HG02885 (cell line): ENCODE measurements at regions not wholly inside any gene's neighbourhood (a gene's known extent, or its start where the extent isn't known, plus 50 kb on each side); places are given as distances from the start of the nearest gene placed in this dataset.

Source experiments
- ATAC-seq: cut with Tn5 transposase; IDR thresholded peaks from one replicate; pipeline ENCODE4 v1.9.1; 2021; ENCODE audit warnings: mild to moderate bottlenecking; ENCODE audit not compliant: unreplicated experiment, poor library complexity

DNA sequence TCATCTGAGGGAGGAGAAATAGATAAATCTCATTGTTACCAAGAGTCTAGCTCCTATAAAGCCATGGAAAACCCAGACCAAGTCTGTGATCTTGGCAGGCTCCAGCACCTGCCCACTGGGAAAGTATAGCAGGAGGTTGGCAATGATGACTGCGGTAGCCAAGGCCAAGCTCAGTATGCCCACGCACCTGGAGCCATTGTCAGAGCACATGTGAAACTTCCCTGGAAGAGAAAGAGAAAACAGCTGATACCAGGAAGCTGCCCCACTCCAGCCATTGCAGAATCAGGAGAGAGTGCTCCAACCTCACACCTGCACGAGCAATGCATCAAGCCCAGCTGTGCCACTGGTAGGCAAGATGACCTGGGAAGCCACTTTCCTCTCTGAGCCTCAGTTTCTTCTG lies 62.2 kb upstream of the HEPHL1 start:
- ATAC-seq: no peak

DNA sequence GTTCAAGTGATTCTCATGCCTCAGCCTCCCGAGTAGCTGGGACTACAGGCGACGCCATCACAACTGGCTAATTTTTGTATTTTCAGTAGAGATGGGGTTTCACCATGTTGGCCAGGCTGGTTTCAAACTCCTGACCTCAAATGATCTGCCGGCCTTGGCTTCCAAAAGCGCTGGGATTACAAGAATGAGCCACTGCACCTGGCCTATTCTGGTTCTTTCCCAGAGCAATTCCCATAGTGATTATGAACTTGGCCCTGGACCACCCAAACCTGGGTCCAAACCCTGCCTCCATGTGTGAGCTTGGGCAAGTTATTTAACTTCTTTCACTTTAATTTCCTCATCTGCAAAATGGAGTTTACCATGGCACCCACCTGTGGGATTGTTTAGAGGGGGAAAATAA lies 61.5 kb upstream of the HEPHL1 start:
- no peak for ATAC-seq

DNA sequence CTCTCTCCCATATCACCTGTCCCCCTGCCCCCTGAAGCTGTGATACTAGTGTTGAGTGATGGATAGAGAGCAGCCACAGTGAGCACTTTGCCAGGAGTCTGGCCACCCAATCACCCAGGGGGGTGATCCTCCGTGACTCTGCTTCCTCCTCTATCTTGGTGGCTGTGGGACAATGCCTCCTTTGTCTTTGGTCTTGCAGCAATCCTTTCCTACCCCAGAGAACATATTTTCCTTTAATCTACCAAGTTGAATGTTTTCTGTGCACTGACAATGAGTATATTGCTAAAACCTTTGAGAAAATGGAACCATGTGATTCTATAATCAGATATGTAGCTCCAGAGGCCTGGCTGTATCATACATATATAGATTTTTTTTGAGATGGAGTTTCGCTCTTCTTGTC lies 58.1 kb upstream of the HEPHL1 start:
- ATAC-seq: no peak

DNA sequence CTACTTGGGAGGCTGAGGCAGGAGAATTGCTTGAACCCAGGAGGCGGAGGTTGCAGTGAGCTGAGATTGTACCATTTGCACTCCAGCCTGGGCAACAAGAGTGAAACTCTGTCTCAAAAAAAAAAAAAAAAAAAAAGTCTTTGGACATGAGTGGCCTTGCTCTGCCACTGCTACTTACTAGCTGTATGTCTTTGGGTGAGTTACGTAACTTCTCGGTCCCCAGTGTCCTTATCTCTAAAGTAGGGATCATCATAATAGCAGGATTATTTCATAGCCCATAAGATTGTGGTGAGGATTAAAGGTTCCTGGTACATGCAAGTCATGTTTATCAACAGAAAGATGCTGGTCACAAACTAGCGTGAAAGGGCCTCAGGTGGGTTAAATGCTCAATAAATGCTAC lies 53.9 kb upstream of the HEPHL1 start:
- no peak for ATAC-seq

DNA sequence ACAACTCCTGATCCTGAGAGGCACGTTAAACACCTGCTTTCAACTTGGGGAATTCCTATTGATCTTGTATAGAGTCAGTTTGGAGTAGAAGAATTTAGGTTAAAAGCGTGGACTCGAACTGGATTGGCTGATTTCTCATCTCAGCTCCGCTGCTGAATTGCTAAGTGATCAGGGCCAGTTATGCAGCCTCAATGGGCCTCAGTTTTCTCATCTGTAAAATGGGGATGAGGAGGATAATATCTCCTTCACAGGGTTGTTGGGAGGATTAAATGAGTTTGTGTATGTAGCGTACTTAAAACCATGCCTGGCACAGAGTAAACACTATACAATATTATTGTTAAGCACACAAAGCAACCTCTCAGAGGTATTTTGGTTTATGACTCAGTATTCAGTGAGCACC lies 53.2 kb upstream of the HEPHL1 start:
- no peak for ATAC-seq

DNA sequence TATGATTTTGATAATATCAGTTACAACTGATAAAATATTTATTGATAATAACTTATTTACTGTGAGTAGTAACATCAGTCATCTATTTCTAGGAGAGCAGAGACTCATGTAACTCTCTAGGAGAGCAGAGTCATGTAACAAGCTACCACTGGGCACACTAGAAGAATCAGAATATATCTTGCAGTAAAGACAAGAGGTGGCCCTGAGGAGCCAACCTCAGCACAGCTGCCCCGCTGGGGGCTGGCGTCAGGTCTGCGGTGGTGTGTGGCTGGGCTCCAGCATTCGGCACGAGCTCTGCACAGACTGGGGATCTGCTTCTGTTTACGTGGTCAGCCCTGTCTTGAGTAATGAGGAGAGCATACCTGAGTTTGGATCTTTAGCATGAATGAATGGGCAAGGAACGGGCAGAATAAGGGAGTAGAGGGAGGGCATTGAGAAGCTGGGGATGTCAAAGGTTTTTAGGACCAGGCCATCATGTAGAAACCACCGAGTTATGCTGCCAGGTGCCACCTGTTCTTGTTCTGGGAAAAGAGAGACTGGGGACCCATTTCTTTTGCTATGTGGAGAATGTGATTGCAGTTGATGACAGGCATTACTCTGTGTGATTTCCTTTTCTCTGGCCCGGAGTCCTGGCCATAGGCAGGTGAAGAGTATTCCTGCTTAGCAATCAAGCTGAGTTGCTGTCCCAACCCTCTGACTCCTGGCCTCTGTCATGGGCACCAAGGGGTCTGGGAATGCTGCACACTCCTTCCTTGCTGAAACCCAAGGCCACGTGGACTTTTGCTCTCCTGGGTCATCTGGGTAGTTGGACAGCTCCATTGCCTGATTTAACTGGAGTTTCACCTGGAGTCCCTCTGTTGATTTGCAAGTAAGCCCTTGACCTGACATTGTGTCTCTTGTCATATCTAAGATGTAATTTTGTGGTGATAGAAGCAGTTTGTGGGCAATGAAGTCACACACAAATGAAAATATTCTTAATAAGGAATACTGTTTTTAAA lies 50.9 kb upstream of the HEPHL1 start:
- no peak for ATAC-seq
